TTC549 (cell line): ENCODE measurements at regions not wholly inside any gene's neighbourhood (a gene's known extent, or its start where the extent isn't known, plus 50 kb on each side); places are given as distances from the start of the nearest gene placed in this dataset.
"Not testable (repeated sequence)": the region's sequence is repeated elsewhere in the genome, so short reads cannot be mapped to it uniquely, and the experiment has no call there.

Source experiments
- FAIRE-seq: peaks from 2 replicates; lab custom pipeline; 2012; peaks lifted over from hg19 to GRCh38; lab: Jason Lieb, UNC

DNA sequence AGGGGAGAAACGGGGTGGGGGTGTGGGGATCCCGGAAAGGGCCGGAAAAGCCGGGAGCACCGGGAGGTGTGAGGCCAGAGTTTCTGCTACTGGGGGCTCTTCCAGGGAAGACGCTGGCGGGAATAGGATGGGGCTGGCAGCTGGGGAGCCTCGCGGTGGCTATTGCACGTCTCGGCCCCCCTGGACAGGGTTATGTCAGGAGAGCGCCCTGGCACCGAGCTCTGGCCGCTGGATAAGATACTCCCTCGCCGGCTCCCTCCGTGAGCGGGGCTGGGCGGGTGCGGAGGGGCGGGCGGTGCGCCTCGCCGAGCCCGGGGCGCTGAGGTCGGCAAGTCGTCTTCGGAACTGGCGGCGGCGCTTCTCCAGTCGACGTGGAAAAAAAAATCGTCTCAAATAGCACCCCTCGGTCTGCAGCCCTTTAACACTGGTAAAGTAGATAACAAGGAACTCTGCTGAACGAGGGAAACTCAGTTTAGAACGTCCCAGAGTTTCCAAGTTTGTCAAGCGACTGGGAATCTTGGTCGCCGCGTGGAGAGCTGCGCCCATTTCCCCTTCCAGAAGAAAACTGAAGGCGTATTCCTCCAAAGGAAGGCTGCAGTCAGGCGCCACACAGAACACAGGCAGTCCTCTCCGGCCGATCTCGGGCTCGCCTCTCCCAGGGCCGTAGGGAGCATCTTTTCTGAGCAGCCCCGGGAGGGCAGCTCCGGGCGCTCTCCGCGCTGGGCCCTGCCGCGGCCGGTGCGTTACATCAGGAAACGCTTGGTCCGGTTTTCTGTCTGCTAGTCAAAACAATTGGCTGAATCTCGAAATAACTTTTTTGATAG is 115.1 kb downstream of the KCNRG start:
- FAIRE-seq, result no peak

DNA sequence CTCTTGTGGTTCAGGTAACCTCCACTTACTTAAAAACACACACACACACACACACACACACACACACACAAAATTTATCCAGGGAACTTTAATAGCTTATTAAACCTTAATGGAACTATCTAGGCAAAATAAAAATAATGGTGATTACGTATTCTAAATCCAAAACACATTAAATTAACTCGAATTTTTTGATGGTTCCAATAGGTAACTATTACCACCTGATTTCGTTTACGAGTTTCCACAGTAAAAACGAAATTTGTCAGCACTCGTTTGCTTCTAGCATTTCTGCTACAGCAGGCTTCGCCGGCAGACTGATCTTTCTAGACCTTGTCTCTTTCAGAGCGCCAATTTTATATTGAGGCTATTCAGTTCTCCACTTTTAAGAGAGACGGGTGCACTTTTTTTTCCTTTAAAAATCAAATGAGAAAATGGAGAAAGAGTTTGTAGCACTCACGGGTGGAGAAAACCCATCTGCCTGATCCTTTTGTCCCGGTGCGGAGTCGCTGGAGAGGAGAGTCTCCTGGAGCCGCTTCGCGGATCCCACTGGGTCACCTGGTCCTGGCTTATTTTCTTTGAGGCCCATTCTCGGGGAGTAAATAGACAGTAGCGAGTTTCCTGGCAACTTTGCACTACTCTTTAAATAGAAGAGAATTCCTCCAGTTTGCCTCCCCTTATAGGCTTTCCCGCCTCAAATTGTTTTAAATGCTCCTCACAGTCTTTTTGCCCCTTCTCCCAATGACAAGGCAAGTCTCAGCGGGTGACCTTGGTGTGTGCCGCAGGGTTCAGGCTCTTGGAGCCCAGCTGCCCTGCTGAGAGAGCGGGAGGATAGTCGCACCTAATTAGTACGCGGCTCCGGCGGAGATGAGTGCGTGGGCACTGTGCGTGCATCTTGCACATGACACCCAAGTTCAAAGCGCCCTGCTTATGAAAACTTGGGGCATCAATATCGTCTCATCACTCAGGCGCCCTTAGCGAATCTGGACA is 117.0 kb downstream of the KCNRG start:
- FAIRE-seq, result no peak

DNA sequence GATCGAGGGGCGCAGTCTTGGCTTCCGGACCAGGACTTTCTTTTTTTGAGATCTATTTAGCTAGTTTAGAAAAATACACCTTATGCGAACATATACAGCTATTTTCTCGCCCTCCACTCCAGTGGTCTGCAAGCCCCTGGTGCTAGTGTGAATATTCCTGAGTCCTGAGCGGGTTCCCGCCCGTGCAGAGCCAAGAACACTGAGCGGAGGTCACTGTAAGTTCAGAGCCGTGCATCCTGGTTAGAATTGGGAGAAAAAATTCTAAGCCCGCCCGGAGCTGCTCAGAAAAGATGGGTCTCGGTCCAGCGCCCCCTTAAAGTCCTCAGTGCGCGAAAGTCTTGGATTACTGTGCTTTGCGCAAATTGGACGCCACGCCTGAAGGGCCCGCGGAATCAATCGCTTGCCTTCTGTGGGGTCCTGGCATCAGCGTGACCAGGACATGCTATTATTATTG is 117.7 kb downstream of the KCNRG start:
- no peak for FAIRE-seq

DNA sequence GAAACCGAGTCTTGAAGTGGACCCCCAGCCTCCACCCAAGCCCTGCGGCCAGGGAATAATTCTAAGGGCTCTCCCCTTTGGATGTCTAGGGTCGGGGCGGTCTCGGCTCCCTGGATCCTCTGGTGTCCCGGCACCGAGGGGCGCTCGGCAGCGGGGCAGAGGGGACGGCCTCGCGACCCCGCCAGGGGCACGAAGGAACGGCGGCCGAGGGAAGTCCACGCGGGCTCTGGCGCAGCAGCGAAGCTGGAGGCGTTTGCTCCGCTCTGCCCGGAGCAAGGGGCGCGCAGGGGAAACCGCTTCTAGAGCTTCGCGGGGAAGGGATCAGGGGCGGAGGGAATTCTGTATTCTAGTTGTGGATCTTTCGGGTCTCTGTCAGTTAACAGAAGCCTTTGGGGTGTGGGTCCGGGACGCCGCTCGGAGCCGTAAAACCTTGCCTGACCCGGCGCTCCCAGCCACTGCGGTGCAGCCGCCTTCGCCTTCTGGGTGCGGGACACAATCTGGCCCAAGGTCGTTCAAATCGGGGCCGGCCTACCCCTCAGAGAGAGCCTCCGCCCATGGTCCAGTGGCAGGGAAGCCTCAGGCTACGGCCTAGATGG is 118.2 kb downstream of the KCNRG start:
- no peak for FAIRE-seq

DNA sequence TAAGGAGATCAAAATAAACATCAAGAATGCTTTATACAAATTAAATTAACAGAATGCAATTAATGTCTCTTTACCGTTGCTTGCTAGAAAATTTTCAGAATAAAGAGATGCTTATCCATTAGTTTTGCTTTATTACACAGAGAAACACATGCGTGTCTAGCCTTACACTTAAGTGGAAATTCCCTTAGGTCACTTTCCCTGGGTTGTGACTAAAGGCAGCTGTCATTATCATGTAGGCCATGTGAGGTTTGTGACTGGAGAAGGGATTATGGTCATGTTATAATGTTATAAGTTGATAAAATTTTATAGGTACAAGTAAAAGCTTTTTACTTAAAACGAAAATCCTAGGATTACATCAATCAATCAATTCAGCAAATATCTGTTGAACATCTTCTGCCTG is 121.0 kb downstream of the KCNRG start:
- no peak for FAIRE-seq

DNA sequence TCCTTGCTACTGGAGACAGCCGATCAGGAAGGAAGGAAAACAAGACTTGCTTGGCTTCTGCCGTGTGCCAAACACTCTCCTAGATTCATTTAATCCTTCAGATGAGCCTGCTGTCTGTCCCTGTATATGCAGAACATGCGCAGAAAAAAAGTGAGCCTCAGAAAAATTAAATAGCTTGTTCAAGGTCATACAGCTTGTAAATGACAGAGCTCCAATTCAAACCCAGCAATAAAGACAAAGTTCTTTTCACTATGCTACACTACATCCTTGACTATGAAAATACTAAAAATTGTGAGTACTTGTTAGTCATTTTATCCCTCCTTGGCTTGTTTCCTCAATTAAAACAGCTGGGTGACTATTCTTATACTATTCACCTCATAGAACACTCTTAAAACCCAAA is 121.4 kb downstream of the KCNRG start:
- FAIRE-seq, result no peak

DNA sequence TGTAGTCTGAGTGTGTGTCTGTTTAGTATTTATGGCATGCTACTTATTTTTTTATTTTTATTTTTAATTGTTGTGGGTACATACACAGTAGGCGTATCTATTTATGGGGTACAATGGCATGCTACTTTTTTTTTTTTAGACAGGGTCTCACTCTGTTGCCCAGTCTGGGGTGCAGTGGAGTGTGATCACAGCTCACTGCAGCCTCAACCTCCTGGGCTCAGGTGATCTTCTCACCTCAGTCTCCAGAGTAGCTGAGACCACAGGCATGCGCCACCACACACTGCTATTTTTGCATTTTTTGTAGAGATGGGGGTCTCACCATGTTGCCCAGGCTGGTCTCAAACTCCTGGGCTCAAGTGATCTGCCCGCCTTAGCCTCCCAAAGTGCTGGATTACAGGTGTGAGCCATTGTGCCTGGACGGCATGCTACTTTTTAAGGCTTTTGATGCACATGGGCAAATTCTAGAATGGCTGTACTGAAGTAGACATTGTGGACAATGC is 124.2 kb downstream of the KCNRG start:
- not testable (repeated sequence) for FAIRE-seq

DNA sequence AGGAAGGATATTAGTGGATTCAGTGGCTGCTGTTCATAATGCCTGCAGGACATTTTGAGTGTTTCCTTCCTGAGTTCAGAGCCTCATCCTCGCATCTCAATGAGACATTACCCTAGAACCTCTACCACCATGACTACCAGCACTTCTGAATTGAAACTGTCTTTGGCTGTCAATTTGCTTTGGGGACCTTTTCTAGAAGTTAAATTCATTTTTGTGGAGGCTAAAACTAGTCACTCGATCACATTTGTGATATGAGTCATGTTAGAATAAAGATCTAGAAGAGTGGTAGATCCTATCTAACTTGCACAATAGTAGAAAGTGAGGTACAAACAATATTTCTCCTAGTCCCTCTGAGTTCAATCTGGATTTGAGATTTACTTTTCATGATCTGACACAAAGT is 124.9 kb downstream of the KCNRG start:
- no peak for FAIRE-seq

DNA sequence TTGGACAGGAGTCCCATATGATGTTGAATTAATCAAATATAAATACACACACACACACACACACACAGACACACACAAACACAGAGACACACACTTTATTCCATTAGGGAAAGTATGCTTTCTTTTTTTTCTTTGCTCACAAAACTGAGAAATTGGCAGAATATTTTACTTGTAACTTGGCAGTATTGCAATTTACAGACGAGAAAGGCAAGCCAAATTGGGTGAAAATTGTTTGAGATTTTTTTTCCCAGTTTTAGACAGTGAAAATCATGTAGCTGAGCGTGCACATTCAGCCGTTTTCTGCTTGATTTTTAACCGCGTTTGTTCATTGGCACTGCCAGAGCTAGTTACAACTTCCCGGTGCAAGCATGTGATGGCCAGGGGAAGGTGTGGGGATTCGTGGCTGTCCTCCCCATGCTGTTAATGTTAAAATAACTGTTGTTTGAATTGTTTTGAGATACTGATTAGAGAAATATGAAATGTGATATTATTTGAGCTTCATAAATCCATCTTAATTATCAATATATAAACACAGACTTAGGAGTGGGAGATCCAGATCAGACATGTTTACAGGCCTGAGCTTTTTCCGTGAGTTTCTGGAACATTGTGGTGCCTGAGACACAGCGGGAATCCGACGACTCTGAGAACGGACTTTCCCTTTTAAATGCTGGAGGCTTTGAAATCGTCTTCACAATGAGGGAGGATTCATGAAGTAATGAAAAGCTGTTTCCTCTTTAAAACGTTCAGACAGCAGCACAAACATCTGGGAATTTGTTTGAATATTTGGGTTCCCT is 125.5 kb downstream of the KCNRG start:
- no peak for FAIRE-seq

DNA sequence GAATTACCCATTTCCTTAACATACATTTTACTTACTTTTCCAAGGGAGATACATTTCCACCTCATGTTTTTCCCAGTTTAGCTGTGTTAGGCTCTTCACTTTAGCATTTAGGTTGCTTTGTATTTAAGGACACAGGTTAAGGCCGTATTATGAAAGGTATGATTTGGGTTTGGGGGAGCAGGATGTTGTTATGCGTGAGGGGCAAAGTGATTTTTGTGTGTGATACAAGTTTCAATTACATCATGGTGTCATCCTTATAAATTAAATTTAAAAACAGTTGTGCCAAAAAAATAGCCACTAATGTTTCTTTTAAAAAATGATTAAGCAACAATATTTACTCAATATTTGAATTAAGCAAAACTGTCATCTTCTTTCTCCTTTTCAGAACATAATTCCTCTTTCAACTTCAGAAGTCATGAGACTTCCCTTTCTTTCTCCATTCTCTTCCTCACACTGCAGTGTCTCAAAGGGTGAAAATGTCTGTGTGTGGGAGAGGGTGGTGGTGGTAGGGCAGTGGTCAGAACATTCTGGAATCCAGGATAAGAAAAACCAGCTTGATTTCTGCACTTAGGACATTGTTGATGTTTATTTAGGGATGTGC is 126.2 kb downstream of the KCNRG start:
- no peak for FAIRE-seq

DNA sequence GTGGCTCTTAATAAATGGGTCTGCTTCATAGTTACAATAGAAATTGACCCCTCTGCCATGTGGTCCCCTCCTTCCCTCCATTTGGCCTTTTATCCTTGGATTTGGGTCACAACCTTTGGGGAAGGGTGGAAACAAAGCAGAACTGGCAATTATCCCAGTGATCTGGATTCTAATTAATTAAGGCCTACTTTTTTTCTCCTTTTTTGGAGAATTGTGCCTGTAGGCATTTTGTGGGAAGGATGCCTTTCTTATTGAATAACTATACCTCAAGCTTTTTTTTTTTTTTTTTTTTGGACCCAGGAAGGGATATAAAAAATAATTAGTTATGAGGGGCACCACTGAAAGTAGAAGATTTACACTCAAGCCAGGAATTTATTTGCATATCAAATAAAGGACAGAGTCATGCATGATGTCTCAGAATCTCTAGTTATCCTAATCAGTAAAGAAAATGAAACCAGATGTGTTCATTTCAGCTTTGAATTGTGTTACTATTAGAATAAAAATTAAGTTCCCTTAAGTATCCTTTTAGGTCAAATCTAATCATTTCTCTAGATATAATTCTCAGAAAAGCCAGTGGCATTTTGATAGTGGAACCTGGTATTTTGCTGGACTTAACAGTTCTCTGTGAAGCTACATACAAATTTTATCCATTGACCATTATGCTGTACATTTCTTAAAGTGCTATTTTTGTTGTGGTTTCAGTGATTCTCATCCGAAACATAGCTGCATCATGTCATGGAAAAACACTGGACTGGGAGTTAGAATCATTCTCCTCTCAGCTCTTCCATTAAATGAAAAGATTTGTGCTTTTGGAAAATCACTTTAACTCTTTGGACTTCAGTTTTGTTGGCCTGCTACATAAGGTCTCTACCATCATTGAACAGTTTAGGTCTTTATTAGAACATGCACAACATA is 129.3 kb downstream of the KCNRG start:
- no peak for FAIRE-seq

DNA sequence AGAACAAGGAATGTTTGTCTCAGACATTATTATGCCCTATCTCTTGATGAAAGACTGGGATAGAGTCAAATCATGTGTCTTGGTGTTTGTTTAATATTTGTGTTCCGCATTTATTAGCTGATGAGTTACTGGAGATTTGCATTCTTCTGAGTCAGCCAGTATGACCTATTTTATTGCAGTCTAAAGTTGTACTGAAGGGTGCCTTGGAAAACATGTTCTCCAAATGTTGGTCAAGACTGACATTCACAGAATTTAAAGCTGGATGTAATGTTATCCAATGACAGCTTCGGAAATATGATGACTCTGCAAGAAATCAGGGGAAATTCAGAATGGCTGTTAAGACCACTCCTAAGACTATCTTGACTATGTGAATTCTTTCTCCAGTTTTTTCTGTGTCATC is 134.0 kb downstream of the KCNRG start:
- FAIRE-seq, result no peak

DNA sequence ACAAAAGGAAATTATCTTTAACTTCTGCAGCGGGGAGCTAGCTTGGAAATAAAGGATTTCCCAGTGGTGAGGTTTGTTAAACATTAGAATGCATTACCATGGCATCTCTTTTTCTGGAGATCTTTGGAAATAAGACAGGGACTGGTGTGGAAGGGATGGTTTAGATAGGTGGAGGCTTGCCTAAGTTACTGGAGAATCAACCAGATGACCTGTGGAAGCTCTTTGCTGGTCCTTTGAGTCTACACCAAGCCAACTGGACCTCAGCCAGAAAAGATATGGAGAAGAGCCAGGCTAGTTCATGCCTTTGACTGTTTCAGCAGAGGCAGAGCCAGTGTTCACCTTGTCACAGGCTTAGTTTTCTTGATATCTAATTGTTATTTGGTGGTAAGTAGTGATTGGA is 134.7 kb downstream of the KCNRG start:
- no peak for FAIRE-seq

DNA sequence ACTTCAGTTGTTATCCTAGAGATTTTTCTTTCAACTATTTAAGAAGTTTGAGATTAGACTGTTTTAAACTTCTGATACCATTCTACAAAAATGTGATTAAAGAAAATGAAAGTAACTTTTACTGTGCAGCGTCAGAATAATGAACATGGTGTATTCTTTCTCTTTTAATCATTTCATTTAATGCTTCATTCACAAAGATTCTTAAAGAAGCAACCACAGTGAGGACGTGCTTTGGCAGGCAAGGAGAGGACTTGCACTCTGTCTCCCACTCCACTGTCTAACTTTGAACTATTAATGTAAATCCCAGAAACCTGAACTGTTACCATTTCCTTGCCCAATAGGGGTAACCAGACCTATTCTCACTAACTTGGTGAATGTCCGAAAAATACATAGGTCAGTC is 137.0 kb downstream of the KCNRG start:
- FAIRE-seq, result no peak

DNA sequence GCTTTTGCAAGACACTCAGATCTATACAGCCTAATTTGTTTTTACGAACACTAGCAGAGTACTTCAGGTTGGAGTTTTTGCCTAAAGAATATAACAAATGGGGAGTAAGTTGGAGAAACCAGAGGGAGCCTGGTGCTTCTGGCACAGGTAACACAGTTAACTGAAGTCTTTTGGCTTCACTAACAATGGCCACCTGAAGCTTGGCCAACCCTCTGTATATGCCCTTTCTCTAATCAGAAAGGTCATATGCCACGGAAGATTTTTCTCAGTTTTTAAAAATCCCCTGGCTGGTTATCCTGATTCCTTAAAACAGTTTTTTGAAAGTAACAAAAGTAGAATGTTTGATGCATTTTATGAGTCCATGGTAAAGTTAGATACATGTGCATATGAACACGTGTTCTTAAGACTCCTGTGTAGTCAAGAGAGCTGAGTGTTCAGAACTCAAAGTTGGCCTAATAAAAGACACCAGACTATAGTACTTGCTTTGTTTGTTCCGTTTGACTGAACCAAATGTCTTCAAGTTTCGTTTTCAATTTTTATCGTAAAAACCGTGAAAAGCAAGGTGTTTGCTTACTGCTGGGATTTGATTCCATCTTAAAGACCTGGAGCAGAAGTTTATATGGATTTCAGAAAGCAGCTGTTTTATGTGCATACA is 137.5 kb downstream of the KCNRG start:
- FAIRE-seq, result no peak

DNA sequence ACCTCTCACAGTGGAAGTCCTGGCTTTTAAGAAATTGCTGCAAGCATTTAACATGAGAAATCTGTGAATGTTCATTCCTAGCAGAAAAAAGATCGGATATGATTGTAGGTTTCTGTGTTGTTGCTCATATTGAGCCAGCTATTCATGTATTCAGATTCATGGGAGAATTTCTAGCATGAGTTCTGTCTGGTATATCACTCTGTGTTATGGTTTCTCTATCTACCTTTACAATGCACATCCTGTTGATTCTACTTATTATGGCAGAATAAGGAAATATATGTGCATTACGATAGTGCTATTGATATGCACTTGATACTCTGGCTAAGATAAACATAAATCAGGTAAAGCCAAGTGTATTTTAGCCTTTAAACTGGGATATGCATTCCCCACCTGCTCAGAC is 138.2 kb downstream of the KCNRG start:
- no peak for FAIRE-seq

DNA sequence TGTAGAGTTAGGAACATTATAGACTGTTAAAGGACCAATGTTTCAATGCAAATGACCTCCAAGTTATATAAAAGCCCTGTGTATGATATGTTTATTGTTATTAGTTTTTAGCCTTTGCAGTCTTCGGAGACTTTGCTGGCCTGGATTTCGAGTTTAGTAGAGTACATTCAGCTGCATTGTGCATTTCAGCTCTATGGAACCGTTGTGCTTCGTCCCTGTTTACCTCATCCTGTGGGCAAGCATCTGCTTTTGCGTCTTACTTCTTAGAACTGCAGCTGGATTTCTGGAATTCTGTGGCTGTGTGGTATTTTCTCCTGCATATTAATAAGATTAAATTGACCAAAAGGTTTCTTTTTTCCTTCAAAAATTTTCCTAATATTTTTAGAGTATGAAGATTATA is 138.6 kb downstream of the KCNRG start:
- no peak for FAIRE-seq

DNA sequence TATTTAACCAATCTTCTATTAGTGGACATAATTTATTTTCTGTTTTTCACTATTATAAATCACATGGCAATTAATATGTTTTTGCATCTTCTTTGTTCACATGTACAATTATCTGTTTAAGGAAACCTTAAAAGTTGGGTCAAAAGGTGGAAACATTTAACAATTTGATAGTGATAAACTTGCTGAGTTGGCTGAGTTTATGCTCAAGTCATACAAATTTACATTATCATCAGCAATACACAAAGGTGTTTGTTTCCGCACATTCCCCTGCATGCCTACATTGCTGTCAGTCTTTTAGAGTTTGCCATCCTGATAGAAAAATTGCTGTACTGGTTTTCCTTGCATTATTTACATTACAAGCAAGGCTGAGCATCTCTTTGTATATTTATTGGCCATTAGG is 139.5 kb downstream of the KCNRG start:
- no peak for FAIRE-seq

DNA sequence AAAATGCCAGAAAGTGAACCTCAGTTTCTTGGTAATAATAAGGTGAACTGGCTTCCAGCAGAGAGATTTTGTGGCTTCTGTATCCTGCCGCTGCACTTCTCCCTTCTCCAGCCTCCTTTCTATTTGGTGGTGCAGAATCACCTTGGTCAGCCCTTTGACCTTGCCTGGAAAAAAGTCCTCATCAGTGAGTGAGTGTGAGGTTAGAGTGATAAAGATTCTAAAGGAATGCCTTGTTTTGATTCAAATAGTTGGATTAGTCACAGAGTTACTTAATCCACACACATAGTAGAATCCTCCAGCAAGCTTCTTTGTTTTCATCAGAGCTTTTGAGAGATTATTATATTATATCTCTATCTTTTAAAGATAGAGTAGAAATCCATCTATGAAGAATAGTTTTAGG is 140.9 kb downstream of the KCNRG start:
- FAIRE-seq, result no peak
